Activated CD4-positive, alpha-beta T cell treated with anti-CD3 and anti-CD28 coated beads for 36 hours (primary cell): ENCODE measurements at regions not wholly inside any gene's neighbourhood (a gene's known extent, or its start where the extent isn't known, plus 50 kb on each side); places are given as distances from the start of the nearest gene placed in this dataset.
"Not testable (repeated sequence)": the region's sequence is repeated elsewhere in the genome, so short reads cannot be mapped to it uniquely, and the experiment has no call there.

Source experiments
- ATAC-seq: fragments of 200-7000 bp; cut with Tn5 transposase; one replicate; pipeline ENCODE4 v1.10.0; 2021; ENCODE audit warnings: mild to moderate bottlenecking, moderate library complexity
- CTCF ChIA-PET: fragments of 350-600 bp; sonication (Branson Sonifier 250); formaldehyde crosslinking; loops from one replicate; lab custom pipeline; 2021; ENCODE audit warnings: antibody characterized with exemption; lab: Charles Lee
- POLR2A ChIA-PET: fragments of 350-600 bp; sonication (Branson Sonifier 250); formaldehyde crosslinking; loops from one replicate; lab custom pipeline; 2021; ENCODE audit warnings: antibody characterized with exemption, inconsistent platforms; lab: Charles Lee
- DNase-seq: peaks from one replicate; pipeline ENCODE4 v3.0.0-alpha.2; 2020
- H3K27ac Mint-ChIP-seq: one replicate; pipeline ENCODE4 v1.8.0; 2021; ENCODE audit warnings: mixed read lengths
- H3K27me3 Mint-ChIP-seq: one replicate; pipeline ENCODE4 v1.8.0; 2021; ENCODE audit warnings: mixed read lengths
- H3K36me3 Mint-ChIP-seq: one replicate; pipeline ENCODE4 v1.8.0; 2021; ENCODE audit warnings: low read depth, mixed read lengths
- H3K4me1 Mint-ChIP-seq: one replicate; pipeline ENCODE4 v1.8.0; 2021; ENCODE audit warnings: mixed read lengths
- H3K4me3 Mint-ChIP-seq: one replicate; pipeline ENCODE4 v1.8.0; 2021; ENCODE audit warnings: mild to moderate bottlenecking, moderate library complexity, mixed read lengths
- H3K9me3 Mint-ChIP-seq: one replicate; pipeline ENCODE4 v1.8.0; 2021; ENCODE audit warnings: low read depth, mixed read lengths
- intact Hi-C, 2 experiments: fragments of 100-400 bp; cut with DNase I in 1 of 2; cut with micrococcal nuclease in 1 of 2; formaldehyde crosslinking; loops; one replicate each; pipeline versions ENCODE4 v1.14.2 to v1.15.1; 2022 to 2024; cut with DNase I, micrococcal nuclease

GRCh38 chr16:48704710-48705109, 94.7 kb upstream of the N4BP1 start:
- intact Hi-C loops: loop anchor here in 1 of 2 experiments (10.0 kb wide), 1 partner anchor 60 kb away; no protein-coding TSS in a partner anchor
- H3K27ac Mint-ChIP-seq: no peak overlapping the region
- CTCF ChIA-PET: no interaction called here
- H3K4me3 Mint-ChIP-seq: no peak overlapping the region
- H3K27me3 Mint-ChIP-seq: peaks cover 13% of the 10 kb centered on the region
- DNase-seq (no peak), ATAC-seq (no peak)
- peaks cover 6% of the 10 kb centered on the region for H3K9me3 Mint-ChIP-seq
- H3K4me1 Mint-ChIP-seq: no peaks in the 10 kb centered on the region
- H3K36me3 Mint-ChIP-seq: no peaks in the 10 kb centered on the region
- POLR2A ChIA-PET: no interaction called here

DNA sequence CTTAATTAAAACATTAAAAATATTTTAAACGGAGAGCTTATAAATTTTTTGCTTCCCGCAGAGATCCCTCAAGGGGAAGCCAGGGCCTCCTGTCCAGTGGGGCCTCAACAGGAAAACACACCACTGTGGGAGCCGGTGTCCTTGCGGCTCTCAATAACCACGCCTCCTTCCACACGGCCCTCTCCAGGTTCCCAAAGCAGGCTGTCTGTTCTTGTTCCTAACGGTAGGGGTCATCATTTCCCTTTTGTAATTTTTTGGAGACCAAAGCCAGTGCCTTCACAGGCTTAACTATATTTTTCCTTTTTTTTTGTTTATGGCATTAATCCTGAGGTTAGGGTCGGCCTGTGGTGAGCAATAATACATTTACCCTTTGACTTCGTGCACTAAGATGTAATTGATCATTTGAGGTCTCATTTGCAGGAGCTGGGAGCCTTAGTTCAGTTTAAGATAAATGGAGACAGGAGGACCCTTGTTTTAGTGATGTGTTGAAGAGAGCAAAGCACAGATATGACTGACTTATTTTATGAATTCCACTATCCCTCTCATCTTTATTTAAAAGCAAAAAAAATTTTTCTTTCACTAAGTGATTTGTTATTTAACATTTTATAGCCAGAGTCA, 77.5 kb upstream of the N4BP1 start:
- Mint-ChIP-seq H3K27me3 (peaks cover 20% of the 10 kb centered on the region), H3K27ac (no peak overlapping the region), H3K4me3 (no peak overlapping the region), H3K4me1 (peaks cover 2% of the 10 kb centered on the region), H3K36me3 (no peaks in the 10 kb centered on the region), H3K9me3 (no peaks in the 10 kb centered on the region)
- POLR2A ChIA-PET: no interaction called here
- intact Hi-C loops: loop anchor here (1.0 to 10.0 kb wide), 4 partner anchors 497 to 663 kb away; partner anchors contain the start of gene CBLN1 (in 1 of the 2)
- ATAC-seq (peak; percentile 80), DNase-seq (peak; percentile 63)
- CTCF ChIA-PET: interaction anchor here (0.6 to 1.5 kb wide), 15 partner anchors 8 to 683 kb away, joined by 3 to 6 read pairs (median 3); no protein-coding TSS in a partner anchor

DNA sequence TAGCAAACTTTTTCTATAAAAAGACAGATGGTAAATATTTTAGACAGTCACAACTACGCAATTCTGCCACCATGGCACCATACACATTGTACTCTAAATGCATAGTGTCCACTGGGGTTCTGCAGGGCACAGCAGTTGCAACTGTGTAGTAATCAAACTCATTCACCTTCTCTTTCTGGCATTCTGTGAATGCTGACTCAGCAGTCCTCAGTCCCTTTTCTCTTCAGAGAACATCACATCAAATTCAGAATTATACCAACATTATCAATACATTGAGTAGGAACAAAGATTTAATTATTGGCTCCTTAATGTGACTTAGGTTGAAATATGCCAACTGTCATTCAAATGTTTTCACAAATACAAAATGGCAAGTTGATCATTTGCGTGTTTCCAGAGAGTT, 74.2 kb upstream of the N4BP1 start:
- H3K4me1 Mint-ChIP-seq: peaks cover 2% of the 10 kb centered on the region
- CTCF ChIA-PET: interaction anchor here (1.0 kb wide), 1 partner anchor 15 kb away, joined by 4 read pairs; no protein-coding TSS in a partner anchor
- H3K4me3 Mint-ChIP-seq: no peak overlapping the region
- DNase-seq (no peak), ATAC-seq (no peak)
- peaks cover 12% of the 10 kb centered on the region for H3K27me3 Mint-ChIP-seq
- intact Hi-C loops: loop anchor here in 1 of 2 experiments (10.0 kb wide), 2 partner anchors 501 to 601 kb away; partner anchors contain the start of gene CBLN1
- H3K36me3 Mint-ChIP-seq: no peaks in the 10 kb centered on the region
- POLR2A ChIA-PET: no interaction called here
- no peaks in the 10 kb centered on the region for H3K9me3 Mint-ChIP-seq
- H3K27ac Mint-ChIP-seq: no peak overlapping the region

DNA sequence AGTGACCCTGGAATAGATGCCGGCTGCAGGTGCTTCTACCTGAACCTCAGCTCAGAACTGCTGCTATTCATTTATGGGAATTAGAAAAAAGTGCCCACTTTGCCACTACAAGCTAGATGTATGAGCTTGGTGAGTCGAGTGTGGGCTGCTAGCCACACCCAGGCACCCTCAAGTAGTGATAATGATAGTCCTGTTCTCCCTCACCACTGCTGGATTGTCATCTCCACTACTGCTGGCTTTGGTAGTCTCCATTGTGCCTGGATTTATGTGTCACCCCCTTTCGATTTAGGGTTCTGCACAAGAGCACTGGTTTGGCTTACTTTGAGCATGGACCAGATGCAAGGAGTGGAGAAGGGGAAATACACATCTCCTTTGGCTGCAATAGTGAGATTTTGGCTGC, 73.0 kb upstream of the N4BP1 start:
- peaks cover 10% of the 10 kb centered on the region for H3K27me3 Mint-ChIP-seq
- ATAC-seq: no peak

GRCh38 chr16:48681520-48681919, 71.5 kb upstream of the N4BP1 start:
- H3K27ac Mint-ChIP-seq: no peak overlapping the region
- DNase-seq (no peak), ATAC-seq (no peak)
- H3K9me3 Mint-ChIP-seq: no peaks in the 10 kb centered on the region
- H3K36me3 Mint-ChIP-seq: no peaks in the 10 kb centered on the region
- no peak overlapping the region for H3K4me3 Mint-ChIP-seq
- ChIA-PET POLR2A (no interaction called here), CTCF (no interaction called here)
- H3K4me1 Mint-ChIP-seq: peaks cover 2% of the 10 kb centered on the region
- intact Hi-C loops: loop anchor here in 1 of 2 experiments (10.0 kb wide), 2 partner anchors 503 to 603 kb away; partner anchors contain the start of gene CBLN1
- H3K27me3 Mint-ChIP-seq: peaks cover 5% of the 10 kb centered on the region

More for the DNA sequence above, 73.0 kb upstream of the N4BP1 start:
- no peak for DNase-seq
- no peaks in the 10 kb centered on the region for H3K36me3 Mint-ChIP-seq
- H3K27ac Mint-ChIP-seq: no peak overlapping the region
- intact Hi-C loops: loop anchor here in 1 of 2 experiments (10.0 kb wide), 2 partner anchors 502 to 602 kb away; partner anchors contain the start of gene CBLN1
- no peaks in the 10 kb centered on the region for H3K9me3 Mint-ChIP-seq
- peaks cover 2% of the 10 kb centered on the region for H3K4me1 Mint-ChIP-seq
- no peak overlapping the region for H3K4me3 Mint-ChIP-seq
- ChIA-PET POLR2A (no interaction called here), CTCF (no interaction called here)

DNA sequence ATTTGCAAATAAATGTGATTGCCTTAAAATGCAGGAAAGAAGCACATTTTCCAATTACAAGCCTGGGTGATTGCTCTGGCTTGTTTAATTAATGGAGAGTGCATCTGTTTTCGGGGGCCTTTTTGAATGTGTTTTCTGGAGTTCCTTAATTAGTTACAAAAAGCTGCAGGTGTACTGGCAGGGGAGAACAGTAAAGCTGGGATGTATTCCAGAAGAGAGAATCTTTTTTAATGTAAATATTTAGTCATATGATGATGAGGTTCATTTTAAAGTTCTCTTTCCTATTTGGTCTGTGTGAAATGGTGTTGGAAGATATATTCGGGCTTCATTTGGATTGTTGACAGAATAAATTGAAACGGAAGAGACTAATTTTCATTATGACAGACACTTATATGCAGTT, 70.9 kb upstream of the N4BP1 start:
- no peak overlapping the region for H3K27ac Mint-ChIP-seq
- CTCF ChIA-PET: no interaction called here
- H3K9me3 Mint-ChIP-seq: no peaks in the 10 kb centered on the region
- DNase-seq (no peak), ATAC-seq (no peak)
- intact Hi-C loops: loop anchor here in 1 of 2 experiments (10.0 kb wide), 2 partner anchors 504 to 604 kb away; partner anchors contain the start of gene CBLN1
- no peaks in the 10 kb centered on the region for H3K36me3 Mint-ChIP-seq
- POLR2A ChIA-PET: no interaction called here
- H3K27me3 Mint-ChIP-seq: no peaks in the 10 kb centered on the region
- H3K4me1 Mint-ChIP-seq: no peaks in the 10 kb centered on the region
- H3K4me3 Mint-ChIP-seq: no peak overlapping the region

DNA sequence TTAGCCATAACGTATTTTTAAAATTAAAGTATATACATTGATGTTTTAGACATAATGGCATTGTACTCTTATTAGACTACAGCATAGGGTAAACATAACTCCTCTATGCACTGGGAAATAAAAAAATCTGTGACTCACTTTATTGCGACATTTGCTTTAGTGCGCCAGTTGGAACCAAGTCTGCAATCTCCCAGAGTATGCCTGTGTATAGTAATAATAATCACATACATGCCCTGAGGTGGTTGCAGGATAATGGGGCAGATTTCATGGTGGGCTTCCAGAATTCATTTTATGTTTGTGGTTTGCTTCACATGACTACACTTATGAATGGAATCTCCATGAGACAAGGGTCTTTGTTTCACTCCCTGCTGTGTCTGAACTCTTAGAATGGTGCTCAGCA, 66.9 kb upstream of the N4BP1 start:
- no peaks in the 10 kb centered on the region for H3K27me3 Mint-ChIP-seq
- DNase-seq: no peak
- no peak for ATAC-seq
- CTCF ChIA-PET: no interaction called here
- H3K4me3 Mint-ChIP-seq: no peak overlapping the region
- POLR2A ChIA-PET: no interaction called here
- H3K4me1 Mint-ChIP-seq: no peaks in the 10 kb centered on the region
- H3K36me3 Mint-ChIP-seq: no peaks in the 10 kb centered on the region
- H3K27ac Mint-ChIP-seq: no peak overlapping the region
- H3K9me3 Mint-ChIP-seq: peaks cover 3% of the 10 kb centered on the region
- intact Hi-C loops: no loop called here

DNA sequence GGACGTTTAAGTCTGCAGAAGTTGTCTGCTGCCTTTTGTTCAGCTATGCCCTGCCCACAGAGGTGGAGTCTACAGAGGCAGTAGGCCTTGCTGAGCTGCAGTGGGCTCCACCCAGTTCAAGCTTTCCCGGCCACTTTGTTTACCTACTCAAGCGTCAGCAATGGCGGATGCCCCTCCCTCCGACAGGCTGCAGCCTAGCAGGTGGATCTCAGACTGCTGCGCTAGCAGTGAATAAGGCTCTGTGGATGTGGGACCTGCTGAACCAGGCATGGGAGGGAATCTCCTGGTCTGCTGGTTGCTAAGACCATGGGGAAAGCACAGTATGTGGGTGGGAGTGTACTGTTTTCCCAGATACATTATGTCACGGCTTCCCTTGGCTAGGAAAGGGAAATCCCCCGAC, 58.2 kb upstream of the N4BP1 start:
- H3K9me3 Mint-ChIP-seq, CTCF ChIA-PET, H3K4me3 Mint-ChIP-seq, H3K4me1 Mint-ChIP-seq, DNase-seq, H3K27me3 Mint-ChIP-seq, H3K27ac Mint-ChIP-seq, ATAC-seq, intact Hi-C loops, H3K36me3 Mint-ChIP-seq, POLR2A ChIA-PET: not testable (repeated sequence)

DNA sequence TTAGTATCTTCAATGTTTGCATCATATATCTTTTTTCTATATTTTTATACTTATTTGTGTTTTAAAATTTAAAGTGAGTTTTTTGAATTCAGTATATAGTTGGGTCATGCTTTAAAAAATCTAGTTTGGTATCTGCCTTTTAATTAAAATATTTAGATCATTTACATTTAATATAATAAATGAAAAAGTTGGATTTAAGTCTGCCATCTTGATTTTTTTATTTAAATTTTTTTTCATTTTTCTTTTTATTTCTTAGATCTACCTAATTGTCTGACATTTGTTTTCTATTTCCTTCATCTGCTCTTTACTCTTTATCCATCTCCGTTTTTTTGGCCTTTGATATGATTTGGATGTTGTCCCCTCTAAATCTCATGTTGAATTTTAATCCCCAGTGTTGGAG, 50.0 kb upstream of the N4BP1 start:
- DNase-seq (no peak), ATAC-seq (no peak)
- H3K36me3 Mint-ChIP-seq: peaks cover 6% of the 10 kb centered on the region
- no peaks in the 10 kb centered on the region for H3K27me3 Mint-ChIP-seq
- ChIA-PET CTCF (no interaction called here), POLR2A (no interaction called here)
- H3K4me1 Mint-ChIP-seq: no peaks in the 10 kb centered on the region
- no peak overlapping the region for H3K27ac Mint-ChIP-seq
- H3K9me3 Mint-ChIP-seq: peaks cover 14% of the 10 kb centered on the region
- H3K4me3 Mint-ChIP-seq: no peak overlapping the region
- intact Hi-C loops: no loop called here
